ENCODE measurements at regions not wholly inside any gene's neighbourhood (a gene's known extent, or its start where the extent isn't known, plus 50 kb on each side); places are given as distances from the start of the nearest gene placed in this dataset.

DNA sequence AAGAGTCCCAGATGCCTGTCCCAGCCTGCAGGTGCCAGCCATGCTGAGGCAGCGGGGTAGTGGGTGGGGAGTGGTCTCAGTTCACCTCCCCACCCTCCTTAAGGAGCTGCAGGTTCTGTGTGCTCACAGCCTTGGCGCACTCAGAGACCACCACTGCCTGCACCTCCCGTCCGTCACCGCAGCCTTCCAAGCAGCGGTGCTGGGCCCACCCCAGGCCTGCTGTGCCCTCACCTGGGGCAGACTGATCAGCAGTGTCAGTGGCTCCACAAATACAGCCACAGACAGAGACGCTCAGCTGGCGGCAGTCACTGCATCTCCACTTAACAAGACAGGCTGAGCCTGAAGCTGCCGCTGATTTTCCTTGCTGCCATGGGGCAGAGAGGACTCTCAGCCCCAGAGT is 120.2 kb downstream of the RFLNA start:
- Histone ChIP-seq H3K9ac (ENCODE audit: low read length) (no peak overlapping the region), H3K4me2 (ENCODE audit: low read length) (no peak overlapping the region), H3K4me1 (ENCODE audit: control insufficient read depth in 1 of 2, insufficient read depth in 2 of 2, low read length in 2 of 2) (no peaks in the 10 kb centered on the region), H3K4me3 (replicated peaks in 1 of 2; ENCODE audit: low read depth in 1 of 2, low read length in 2 of 2) (no peak overlapping the region), H3K27ac (ENCODE audit: low read depth, low read length) (no peak overlapping the region), H2AFZ (ENCODE audit: low read depth, low read length, poor library complexity, severe bottlenecking) (no peak overlapping the region), H4K20me1 (ENCODE audit: insufficient read depth) (no peaks in the 10 kb centered on the region), H3K36me3 (ENCODE audit: control insufficient read depth in 1 of 2, insufficient read depth in 2 of 2, low read length in 2 of 2) (peaks cover 0 to 5% of the 10 kb centered on the region in 2 experiments; a peak in 2 of 4 replicates), H3K79me2 (ENCODE audit: insufficient read depth, low read length) (no peaks in the 10 kb centered on the region), H3K9me3 (ENCODE audit: control insufficient read depth in 1 of 2, insufficient read depth in 1 of 2, low read depth in 1 of 2, low read length in 2 of 2) (no peaks in the 10 kb centered on the region), H3K9me2 (ENCODE audit: insufficient read depth) (no peaks in the 10 kb centered on the region), H3K27me3 (ENCODE audit: insufficient read depth, low read length) (no peaks in the 10 kb centered on the region)
- DNase-seq (ENCODE audit: low read depth, low spot score) (no peak), ATAC-seq (no peak)
- POLR2A ChIA-PET, result no interaction called here
- TF ChIP-seq, protein P1, sequence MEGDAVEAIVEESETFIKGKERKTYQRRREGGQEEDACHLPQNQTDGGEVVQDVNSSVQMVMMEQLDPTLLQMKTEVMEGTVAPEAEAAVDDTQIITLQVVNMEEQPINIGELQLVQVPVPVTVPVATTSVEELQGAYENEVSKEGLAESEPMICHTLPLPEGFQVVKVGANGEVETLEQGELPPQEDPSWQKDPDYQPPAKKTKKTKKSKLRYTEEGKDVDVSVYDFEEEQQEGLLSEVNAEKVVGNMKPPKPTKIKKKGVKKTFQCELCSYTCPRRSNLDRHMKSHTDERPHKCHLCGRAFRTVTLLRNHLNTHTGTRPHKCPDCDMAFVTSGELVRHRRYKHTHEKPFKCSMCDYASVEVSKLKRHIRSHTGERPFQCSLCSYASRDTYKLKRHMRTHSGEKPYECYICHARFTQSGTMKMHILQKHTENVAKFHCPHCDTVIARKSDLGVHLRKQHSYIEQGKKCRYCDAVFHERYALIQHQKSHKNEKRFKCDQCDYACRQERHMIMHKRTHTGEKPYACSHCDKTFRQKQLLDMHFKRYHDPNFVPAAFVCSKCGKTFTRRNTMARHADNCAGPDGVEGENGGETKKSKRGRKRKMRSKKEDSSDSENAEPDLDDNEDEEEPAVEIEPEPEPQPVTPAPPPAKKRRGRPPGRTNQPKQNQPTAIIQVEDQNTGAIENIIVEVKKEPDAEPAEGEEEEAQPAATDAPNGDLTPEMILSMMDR (IDR thresholded peaks at IDR 0.05 in 2 of 3, conservative IDR thresholded peaks at IDR 0.05 in 1 of 3; ENCODE audit: borderline replicate concordance in 1 of 3, insufficient read depth in 1 of 3, low read depth in 2 of 3, low read length in 2 of 3), result no peak
- no peak for TF ChIP-seq POLR2A (IDR thresholded peaks at IDR 0.05; ENCODE audit: borderline replicate concordance, extremely low read depth, insufficient read depth, insufficient read length)
- TF ChIP-seq TCF7L2 (IDR thresholded peaks at IDR 0.05; ENCODE audit: borderline replicate concordance, extremely low read depth, insufficient read depth, insufficient read length), result no peak
- no peak for TF ChIP-seq YY1 (IDR thresholded peaks at IDR 0.05; ENCODE audit: extremely low read depth, insufficient replicate concordance, low read depth, low read length)
- TF ChIP-seq, protein P2, sequence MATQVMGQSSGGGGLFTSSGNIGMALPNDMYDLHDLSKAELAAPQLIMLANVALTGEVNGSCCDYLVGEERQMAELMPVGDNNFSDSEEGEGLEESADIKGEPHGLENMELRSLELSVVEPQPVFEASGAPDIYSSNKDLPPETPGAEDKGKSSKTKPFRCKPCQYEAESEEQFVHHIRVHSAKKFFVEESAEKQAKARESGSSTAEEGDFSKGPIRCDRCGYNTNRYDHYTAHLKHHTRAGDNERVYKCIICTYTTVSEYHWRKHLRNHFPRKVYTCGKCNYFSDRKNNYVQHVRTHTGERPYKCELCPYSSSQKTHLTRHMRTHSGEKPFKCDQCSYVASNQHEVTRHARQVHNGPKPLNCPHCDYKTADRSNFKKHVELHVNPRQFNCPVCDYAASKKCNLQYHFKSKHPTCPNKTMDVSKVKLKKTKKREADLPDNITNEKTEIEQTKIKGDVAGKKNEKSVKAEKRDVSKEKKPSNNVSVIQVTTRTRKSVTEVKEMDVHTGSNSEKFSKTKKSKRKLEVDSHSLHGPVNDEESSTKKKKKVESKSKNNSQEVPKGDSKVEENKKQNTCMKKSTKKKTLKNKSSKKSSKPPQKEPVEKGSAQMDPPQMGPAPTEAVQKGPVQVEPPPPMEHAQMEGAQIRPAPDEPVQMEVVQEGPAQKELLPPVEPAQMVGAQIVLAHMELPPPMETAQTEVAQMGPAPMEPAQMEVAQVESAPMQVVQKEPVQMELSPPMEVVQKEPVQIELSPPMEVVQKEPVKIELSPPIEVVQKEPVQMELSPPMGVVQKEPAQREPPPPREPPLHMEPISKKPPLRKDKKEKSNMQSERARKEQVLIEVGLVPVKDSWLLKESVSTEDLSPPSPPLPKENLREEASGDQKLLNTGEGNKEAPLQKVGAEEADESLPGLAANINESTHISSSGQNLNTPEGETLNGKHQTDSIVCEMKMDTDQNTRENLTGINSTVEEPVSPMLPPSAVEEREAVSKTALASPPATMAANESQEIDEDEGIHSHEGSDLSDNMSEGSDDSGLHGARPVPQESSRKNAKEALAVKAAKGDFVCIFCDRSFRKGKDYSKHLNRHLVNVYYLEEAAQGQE (IDR thresholded peaks at IDR 0.05; ENCODE audit: low read depth), result no peak
- no peak for TF ChIP-seq SIN3A (IDR thresholded peaks at IDR 0.05; ENCODE audit: low read depth)
- TF ChIP-seq, protein P3, sequence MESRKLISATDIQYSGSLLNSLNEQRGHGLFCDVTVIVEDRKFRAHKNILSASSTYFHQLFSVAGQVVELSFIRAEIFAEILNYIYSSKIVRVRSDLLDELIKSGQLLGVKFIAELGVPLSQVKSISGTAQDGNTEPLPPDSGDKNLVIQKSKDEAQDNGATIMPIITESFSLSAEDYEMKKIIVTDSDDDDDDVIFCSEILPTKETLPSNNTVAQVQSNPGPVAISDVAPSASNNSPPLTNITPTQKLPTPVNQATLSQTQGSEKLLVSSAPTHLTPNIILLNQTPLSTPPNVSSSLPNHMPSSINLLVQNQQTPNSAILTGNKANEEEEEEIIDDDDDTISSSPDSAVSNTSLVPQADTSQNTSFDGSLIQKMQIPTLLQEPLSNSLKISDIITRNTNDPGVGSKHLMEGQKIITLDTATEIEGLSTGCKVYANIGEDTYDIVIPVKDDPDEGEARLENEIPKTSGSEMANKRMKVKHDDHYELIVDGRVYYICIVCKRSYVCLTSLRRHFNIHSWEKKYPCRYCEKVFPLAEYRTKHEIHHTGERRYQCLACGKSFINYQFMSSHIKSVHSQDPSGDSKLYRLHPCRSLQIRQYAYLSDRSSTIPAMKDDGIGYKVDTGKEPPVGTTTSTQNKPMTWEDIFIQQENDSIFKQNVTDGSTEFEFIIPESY (IDR thresholded peaks at IDR 0.05; ENCODE audit: extremely low read depth, insufficient replicate concordance, low read length), result no peak
- no peak for TF ChIP-seq ELF1 (IDR thresholded peaks at IDR 0.05; ENCODE audit: borderline replicate concordance, low read depth)
- no peak for TF ChIP-seq EGR1 (IDR thresholded peaks at IDR 0.05; ENCODE audit: low read depth)
- no peak for TF ChIP-seq SP1 (IDR thresholded peaks at IDR 0.05; ENCODE audit: low read depth)
- TF ChIP-seq, protein P4, sequence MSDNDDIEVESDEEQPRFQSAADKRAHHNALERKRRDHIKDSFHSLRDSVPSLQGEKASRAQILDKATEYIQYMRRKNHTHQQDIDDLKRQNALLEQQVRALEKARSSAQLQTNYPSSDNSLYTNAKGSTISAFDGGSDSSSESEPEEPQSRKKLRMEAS (IDR thresholded peaks at IDR 0.05), result no peak
- TF ChIP-seq RAD21 (IDR thresholded peaks at IDR 0.05; ENCODE audit: low read depth), result no peak
- CTCF ChIA-PET, result no interaction called here
- BruUV-seq (replicated peaks), result no TSS peak
- RAD21 ChIA-PET (ENCODE audit: low non-redundant PET in 1 of 2, low total read pairs in 2 of 2, uncharacterized antibody in 2 of 2, unreplicated experiment in 2 of 2), result no interaction called here
- intact Hi-C loops (cut with micrococcal nuclease), result no loop called here
